NOMO-1 treated with DMSO at 0.1 percent for 48 hours (cell line): ENCODE measurements at regions not wholly inside any gene's neighbourhood (a gene's known extent, or its start where the extent isn't known, plus 50 kb on each side); places are given as distances from the start of the nearest gene placed in this dataset.
A peak's percentile ranks its signal among the peaks of the same experiment; 100 is the strongest.
"Not testable (repeated sequence)": the region's sequence is repeated elsewhere in the genome, so short reads cannot be mapped to it uniquely, and the experiment has no call there.

Source experiments
- DNase-seq: peaks from one replicate; lab custom pipeline; 2025; ENCODE audit not compliant: unreplicated experiment; lab: John Stamatoyannopoulos, UW

DNA sequence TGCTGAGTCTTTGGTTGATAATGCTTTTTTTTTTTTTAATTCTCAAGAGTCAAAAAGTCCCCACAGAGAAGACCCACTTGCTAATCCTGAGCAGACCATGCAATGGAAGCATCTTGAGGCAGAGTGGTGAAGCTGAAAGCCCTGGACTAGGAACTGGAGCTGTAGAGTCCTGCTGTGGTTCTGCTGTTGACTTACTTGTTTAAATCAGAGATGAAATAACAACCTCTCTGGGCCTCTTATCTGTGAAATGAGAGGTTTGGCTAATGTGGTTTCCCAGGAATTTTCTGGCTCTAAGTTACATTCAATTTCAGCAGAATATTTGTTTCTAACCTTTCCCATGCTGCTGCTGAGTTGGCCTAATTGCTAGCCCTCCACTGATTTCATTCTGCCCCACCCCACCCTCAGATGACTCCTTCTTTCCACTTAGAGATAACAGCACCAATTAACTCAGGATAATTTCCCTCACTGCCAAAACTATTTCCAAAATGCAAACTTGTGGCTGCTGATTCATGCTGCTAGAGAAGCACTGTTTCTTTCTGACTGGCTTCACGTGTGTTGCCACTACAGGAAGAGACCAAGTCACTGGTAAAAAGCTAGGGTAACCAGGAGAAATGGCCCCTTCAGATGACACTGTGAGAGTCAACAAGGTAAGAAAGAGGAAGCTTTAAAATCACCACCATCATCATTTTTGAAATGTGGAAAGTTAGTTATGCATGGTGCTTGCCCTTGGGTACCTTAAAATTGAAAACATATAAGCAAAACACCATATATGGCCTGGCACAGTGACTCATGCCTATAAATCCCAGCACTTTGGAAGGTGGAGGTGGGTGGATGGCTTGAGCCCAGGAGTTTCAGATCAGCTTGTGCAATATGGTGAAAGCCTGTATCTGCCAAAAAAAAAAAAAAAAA is 326.4 kb downstream of the DCHS2 start:
- peak; percentile 40 for DNase-seq

DNA sequence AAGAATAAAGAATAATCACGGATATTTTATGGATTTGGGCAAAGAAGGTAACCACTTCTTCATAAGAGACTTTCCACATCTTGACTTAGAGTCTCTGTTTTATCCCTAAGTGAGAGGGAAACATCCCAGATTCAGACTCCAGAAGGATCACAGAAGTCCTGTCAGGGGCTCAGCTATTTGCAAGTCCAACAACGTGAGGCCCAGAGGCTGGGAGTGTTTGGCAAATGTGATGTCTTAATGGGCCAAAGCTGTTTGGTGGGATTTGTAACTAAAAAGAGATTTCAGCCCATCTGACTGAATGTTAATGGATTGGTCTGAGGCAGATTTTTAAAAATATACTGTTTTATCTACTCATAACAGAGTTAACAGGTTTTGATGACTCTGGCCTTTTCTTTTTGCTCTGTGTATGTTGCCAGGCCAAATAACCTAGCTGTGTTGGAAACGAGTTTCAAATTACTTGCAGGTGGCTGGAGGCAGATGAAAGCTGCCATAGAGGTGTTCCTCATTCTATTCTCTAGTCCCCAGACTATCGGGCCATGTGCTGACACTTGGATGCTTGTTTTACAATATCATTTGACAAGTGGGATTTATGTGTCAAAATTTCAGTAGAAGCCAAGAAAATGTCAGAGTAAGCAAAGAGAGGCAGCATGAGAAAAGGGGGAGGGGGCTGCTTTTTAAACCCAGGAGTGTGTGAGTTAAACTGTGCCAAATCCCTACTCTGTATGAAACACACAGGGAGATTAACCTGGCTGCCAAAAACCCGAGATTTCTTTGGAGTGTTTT is 330.9 kb downstream of the DCHS2 start:
- DNase-seq: no peak

DNA sequence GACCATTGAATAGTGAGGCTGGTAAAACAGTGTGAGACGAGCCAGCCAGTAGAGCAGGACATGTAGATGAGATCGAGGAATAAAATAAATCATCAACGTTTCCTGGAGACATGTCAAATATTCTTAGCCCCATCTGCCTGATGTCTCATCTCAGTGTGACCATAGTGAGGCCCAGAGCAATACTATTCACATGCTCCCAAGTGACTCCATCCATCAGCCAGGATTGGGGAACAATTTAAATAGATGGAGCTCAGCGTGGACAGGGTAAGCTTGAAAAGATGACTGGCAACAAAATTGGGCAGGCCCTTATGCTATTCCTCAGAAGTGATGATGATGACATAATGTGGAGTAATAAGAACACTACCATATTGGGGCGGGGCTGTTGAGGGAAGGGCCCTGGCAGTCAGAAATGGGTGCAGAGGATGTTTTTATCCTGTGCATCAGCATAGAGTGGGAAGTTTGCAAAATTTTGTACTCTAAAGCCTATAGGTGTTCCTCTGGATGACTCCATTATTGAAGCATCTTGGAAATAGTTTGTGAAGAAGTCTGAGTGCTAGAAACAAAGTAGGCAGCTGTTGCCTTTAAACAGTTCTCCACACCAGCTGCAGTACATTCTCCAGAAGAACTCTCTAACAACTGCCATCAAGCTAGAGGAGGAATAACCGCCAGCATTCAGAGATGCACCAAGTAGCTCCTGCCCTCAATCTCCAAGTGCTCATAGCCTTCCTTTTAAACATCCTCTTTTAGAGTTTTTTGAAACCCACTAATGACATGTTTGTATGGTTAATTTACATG is 333.0 kb downstream of the DCHS2 start:
- no peak for DNase-seq

DNA sequence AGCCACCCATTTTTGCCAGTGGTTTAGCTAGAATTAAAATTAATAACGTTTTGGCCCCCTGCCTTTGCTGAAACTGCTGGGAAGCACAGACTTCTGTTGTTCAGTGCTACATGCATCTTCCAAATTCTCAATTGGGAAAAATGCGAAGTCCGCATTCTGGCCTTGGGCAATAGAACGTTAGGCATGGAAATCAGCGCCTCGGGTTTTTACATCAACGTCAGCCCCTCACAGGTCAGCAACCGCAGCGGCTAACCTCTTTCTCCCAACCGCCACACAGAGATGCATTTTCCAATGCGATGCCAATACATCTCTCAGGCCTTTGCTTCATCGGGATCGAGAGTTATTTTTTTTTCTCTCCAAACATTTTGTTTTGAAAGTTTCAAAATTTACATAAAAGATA is 339.1 kb downstream of the DCHS2 start:
- no peak for DNase-seq

DNA sequence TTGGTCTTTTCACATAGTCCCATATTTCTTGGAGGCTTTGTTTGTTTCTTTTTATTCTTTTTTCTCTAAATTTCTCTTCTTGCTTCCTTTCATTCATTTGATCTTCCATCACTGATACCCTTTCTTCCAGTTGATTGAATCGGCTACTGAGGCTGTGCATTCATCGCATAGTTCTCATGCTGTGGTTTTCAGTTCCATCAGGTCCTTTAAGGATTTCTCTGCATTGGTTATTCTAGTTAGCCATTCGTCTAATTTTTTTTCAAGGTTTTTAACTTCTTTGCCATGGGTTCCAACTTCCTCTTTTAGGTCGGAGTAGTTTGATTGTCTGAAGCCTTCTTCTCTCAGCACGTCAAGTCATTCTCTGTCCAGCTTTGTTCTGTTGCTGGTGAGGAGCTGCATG is 342.4 kb downstream of the DCHS2 start:
- peak; percentile 7 for DNase-seq

DNA sequence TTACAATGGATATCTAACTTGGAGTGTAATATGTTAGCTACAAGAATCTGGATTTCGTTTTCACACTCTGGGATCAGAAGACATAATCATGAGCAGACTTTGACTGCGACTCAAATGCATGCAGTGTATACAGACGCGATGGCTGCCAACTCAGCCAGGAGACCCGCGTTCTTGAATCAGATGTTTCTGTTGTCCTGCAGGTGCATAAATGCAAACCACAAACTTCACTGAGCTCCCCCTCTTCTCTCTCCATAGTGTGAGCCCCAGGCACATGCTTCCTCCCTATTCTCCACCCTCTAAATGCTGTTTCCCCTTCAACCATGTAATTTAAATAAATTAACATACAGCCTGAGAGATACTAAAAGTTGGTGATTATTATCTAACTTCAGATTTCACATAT is 347.9 kb downstream of the DCHS2 start:
- no peak for DNase-seq

DNA sequence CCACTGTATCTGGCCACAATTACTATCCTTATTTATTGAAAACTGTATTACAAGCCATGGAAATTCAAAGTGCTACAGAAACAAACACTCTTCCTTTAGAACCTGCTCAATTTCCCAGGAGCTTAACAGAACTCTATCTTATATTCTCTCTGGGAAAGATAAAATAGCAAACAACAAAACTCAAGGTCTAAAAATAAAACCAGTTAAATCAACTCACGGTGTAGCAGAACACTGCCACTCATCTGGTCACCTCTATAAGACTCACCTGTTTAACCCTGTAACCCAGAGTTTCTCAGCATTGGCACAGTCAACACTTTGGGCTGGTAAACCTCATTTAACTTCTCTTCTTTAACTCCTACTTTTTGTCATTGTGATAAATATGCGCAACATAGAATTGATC is 348.9 kb downstream of the DCHS2 start:
- DNase-seq: no peak

DNA sequence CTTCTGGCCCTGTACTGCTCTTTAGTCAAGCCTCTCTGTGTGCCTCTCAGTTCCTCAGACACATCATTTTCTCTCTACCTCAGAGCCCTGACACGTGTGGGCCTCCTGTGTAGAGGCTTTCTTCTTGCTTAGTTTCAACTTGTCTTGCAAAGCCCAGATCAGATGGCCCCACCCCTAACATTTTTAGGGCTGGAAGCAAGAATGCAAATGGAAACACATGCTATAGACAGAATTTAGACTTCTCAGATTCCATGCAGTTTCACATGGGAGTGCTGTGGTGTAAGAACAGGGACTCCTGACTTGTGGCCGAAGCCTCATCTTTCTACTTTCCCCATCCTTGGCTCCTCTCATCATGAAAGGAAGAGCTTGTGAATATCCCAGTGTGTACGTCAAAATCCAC is 350.7 kb downstream of the DCHS2 start:
- DNase-seq: no peak

DNA sequence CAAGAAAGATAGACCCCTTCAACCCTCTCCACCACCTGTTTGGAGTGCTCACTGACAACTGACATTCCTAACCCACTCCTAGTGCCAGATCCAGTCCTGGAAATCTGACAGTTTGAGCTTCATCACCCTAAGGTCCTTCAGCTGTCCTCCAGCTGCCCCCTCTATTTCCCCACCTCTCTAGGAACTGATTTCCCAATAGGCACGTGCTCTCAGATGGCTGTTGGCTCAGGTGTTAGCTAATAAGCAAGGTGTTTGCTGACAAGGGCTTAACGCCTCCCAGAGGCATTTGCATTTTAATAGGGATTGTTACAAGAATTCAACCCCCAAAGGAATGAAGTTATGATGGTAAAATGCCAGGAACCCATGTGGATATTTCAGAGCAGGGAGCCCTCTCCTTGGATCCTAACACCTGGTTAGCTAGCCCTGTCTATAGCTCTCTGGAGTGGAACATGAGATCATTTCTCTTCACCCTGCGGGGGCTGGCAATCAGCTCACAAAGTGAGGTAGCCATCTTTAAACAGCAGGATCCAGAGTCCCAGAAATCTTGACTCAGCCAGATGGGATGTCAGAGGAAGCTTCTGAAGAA is 348.5 kb upstream of the SFRP2 start:
- DNase-seq: no peak

DNA sequence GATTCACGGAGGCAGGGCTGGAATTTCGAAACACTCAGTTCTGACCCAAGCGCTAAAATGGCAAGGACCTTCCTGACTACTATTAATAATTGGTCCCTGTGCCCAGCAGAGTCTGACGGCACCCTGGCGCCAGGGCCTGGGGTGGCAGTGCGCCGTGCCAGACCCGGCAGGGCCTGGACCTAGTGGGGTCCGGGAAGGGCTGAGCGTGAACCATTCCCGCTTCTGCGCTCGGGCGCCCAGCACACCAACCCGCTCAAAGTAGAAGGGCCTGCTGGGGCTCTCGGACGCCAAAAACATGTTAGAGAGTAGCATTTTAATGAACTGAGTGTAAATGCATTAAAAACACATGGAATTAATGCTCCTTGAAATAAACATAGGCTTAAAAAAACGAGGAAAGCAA is 346.7 kb upstream of the SFRP2 start:
- DNase-seq: no peak

DNA sequence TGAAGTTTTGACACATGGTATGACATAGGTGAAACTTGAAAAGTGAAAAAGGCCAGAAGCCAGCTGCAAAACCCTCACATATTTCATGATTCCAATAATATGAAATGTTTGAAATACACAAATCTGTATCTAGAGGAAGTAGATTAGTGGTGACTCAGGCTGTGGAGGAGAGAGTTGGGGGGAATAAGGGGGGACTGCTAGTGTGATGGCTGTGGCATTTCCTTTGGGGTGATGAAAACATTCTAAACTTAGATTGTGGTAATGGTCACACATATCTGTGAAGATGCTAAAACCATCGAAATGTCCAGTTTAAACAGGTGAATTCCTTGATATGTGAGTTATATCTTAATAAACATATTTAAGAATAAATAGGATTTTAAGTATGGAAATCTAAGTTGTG is 343.5 kb upstream of the SFRP2 start:
- DNase-seq: no peak

DNA sequence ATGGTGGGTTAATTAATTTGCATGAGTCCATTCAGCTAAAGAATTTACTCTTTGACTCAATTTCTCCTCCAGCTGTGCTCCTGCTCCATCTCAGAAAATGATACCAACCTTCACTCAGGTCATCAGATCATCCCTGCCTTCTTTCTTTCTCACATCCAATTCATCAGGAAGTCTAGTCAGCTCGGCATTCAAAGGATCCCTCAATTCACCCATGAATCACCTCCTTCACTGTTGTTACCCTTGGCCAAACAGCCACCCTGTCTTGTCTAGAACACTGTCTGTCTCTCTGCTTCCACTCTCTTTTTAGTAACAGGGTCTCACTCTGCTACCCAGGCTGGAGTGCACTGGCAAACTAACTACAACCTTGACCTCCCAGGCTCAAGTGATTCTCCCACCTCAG is 337.4 kb upstream of the SFRP2 start:
- no peak for DNase-seq

DNA sequence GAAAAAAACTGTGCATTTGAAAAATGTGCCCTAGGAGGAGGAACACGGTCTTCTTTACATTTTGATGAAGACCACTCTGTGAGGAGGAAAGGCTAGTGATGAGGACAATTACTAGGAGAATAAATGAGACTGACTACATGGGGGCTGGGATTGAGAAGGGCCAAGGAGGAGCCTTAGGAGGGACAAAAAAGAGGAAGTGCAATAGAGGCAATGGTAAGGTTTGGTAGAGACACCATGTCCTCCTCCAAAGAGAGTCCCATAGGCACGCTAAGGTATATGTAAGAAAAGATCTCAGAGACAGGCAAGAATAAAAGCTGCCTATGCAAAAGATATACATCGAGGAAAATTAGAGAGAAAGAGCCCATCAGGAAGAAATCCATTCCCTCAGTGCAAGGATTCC is 336.5 kb upstream of the SFRP2 start:
- no peak for DNase-seq

DNA sequence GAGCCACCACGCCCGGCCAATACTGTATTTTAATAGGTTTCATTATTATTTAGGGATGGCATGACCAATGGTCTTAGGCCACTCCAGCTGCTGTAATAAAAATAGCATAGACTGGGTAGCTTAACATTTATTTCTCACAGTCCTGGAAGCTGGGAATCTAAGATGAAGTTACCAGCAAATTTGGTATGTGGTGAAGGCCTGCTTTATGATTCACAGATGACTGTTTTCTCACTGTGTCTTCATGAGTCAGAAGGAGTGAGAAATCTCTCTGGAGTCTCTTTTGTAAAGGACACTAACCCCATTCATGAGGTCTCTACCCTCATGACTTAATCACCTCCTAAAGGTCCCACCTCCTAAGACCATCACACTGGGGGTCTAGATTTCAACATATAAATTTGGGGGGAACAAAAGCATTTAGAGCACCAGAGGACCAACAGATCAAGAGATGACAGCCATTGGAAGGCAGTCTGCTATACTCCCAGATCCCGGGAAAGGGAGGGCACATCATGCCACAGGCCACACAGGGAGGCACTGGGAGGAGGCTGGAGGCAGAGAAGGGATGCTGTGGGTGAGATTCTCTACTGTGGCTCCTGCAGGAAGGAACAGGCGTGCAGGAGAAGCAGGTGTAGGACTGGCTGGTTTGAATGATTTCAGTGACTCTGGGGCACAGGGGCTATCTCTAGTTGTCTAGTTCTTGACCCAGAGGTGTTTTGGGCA is 335.8 kb upstream of the SFRP2 start:
- no peak for DNase-seq

DNA sequence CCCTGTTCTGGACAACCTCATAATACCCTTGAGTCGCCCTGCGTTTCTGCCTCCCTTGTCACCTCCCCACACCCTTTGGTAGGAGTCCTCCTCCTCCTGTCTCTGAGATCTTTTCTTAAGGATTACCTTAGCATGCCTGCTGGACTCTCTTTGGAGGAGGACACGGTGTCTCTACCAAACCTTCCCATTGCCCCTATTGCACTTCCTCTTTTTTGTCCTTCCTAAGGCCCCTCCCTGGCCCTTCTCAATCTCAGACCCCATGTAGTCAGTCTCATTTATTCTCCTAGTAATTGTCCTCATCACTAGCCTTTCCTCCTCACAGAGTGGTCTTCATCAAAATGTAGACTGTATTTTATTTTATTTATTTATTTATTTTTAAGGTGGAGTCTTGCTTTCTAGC is 335.0 kb upstream of the SFRP2 start:
- DNase-seq: no peak

DNA sequence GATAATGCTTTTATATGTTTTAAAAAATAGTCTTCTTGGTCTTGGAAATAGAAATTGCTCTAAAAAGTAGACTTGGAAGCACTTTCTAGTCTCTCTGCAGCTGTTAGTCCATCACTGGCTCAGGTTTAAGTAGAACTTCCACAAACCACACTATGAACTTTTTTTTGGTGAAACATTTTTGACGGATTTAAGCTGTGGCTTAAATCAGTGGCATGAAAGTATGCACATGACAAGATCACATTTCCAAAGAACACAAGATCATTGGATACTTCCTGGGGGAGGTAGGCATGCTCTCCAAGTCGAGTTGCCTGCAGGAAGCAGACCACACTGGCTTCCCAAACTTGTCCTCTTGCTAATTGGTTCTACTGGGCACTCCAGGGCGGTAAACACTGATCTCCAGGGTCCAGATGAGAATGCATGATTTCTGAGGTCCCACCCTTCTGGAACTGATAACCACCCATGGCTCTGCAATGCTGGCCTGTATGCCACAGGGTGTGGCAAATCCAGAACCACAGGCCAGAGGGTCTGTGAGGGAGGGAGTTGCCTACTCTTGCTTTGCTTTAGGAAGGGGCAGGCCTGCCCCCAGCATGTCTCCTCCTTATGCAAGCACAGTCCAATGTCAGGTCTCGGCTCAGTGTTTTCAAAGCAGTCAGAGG is 331.9 kb upstream of the SFRP2 start:
- DNase-seq: no peak

DNA sequence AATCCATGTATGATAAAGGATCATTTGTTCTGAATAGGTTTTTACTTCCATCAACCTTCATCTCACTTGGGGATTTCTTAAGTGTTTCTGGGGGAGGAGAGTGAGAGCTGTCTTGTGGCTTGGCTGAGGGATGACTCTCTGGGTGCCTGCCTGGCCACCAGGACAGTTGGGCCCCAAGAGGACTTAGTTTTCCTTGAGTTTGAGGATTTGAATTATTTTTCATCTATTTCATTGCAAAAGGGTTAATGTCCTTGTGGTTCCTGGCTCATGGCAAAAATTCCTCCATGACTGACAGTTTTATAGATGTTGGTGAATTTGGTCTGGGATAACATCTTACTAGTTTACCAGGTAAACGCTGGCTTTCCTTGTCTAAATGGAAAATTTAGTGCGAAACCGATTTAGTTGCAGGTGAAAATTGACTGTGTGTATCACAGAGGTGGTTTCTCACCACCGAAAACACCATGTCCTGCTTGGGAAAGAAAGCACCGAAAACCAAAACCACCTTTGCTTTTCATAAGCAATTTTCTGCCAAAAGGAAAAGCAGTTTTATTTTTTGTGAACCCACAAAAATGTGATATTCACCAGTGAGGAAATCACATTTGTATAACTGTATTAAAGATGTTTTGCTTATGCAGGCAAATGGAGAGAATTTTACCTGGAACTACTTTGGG is 331.3 kb upstream of the SFRP2 start:
- no peak for DNase-seq

DNA sequence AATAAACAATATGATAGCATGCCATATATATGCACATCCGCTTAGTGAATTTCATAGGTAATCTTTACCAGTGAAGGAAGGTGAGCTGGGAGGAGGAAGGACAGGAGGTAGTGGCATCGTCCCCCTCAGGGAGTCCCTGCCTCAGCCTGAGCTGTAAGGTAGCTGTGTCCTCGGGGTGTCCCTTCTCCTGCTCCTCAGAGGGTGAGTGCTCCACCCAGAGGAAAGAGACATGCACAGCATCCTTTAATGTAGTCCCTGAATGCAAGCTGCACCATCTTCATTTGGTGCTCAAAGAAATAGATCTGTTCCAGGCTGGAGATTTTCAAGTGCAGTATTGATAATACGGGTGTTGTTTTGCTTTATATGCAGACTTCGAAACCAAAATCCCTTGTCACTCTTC is 330.4 kb upstream of the SFRP2 start:
- no peak for DNase-seq

DNA sequence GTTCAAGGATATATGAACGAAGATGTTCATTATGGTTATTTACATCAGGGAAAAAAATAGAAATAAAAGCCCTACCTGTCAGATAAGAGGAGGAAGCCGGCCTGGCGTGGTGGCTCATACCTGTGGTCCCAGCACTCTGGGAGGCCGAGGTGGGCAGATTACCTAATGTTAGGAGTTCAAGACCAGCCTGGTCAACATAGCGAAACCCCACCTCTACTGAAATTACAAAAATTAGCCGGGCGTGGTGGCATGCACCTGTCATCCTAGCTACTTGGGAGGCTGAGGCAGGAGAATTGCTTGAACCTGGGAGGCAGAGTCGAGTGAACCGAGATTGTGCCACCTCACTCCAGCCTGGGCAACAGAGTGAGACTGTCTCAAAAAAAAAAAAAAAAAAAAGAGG is 328.8 kb upstream of the SFRP2 start:
- not testable (repeated sequence) for DNase-seq

DNA sequence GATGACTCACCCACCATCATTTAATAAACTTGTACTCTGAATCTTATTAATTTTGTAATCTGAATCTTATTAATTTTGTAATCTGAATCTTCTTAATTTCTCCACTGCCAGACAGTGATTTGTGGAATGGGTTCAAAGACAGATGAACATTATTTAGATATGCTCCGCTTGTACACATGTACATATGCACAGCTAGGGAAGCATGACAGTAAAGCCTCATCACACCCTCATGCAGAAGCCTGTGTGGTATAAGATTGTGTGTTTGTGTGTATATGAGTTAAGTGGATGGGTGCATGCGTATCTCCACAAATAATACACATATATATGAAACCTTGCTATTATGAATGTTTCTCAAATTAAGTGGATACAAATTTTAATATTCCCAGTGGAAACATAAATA is 318.5 kb upstream of the SFRP2 start:
- DNase-seq: no peak
